ENCODE measurements at regions not wholly inside any gene's neighbourhood (a gene's known extent, or its start where the extent isn't known, plus 50 kb on each side); places are given as distances from the start of the nearest gene placed in this dataset.

DNA sequence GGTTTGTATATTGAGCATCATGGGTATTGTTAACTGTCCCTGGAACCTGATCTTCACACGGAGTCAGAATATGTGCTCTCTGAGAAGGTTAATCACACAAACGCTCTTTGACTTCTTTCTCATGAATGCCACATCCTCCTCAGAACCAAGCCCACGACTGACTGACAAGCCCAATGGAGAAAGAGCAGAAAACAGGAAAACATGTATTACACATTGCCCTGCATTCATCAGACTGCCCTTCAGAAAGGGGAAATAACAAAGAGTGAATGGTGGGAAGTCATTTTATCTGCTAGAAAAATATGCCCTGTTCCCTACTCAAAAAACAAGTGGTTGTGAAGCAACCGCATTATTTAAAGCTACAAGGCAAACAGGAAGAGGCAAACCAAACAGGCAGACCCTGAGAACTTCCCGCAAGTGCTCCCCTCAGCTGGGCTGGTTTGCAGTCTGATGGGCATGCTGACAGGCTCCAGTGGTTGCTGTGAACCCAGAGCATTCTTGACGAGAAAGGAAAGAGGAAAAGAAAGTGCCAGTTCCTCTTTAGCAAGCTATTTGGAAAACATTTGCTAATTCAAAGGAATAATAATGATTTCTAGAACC, 172.9 kb upstream of the SETBP1 start:
- ATAC-seq (ENCODE audit: low FRiP score) (peak; percentile 14), DNase-seq (ENCODE audit: low spot score) (no peak)
- TF ChIP-seq, protein P1, sequence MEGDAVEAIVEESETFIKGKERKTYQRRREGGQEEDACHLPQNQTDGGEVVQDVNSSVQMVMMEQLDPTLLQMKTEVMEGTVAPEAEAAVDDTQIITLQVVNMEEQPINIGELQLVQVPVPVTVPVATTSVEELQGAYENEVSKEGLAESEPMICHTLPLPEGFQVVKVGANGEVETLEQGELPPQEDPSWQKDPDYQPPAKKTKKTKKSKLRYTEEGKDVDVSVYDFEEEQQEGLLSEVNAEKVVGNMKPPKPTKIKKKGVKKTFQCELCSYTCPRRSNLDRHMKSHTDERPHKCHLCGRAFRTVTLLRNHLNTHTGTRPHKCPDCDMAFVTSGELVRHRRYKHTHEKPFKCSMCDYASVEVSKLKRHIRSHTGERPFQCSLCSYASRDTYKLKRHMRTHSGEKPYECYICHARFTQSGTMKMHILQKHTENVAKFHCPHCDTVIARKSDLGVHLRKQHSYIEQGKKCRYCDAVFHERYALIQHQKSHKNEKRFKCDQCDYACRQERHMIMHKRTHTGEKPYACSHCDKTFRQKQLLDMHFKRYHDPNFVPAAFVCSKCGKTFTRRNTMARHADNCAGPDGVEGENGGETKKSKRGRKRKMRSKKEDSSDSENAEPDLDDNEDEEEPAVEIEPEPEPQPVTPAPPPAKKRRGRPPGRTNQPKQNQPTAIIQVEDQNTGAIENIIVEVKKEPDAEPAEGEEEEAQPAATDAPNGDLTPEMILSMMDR (IDR thresholded peaks at IDR 0.05): no peak

DNA sequence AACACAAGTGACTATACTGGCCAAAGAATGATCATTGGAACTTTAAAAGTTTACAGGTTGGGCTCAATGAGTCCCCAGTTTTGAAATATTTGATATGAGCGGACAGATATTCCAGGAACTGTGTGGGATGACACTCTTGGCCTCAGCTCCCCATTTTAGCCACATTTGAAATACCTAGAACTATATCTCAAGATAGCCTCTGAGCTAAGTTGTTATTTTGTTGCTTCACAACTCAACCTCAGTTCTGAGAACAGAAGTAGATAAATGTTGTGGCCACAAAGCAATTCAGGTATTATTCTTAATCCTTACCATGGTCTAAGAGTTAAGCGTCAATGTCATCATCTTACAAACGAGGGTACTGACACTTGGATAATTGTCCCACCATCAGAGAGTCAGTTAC, 172.2 kb upstream of the SETBP1 start:
- DNase-seq (ENCODE audit: low spot score): no peak
- no peak for ATAC-seq (ENCODE audit: low FRiP score)
- TF ChIP-seq, protein P1 (IDR thresholded peaks at IDR 0.05): no peak

DNA sequence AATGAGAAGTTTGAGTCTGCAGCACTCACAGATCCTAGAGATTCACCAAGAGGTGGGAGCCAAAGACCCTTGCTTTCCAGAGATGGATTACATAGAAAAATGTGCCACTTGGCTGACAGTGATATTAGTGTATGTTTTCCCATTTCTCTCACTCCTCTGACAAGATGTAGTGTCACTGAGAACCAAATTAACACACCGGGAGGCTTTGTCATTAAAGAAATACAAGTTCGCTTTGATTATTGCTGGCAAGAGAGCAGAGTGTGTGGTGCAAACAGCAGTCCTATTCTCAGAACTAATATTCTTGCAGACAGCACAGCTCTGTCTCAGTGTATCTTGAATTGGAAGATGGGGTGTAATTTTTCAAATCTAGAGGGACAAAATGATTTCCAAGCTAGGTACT, 171.6 kb upstream of the SETBP1 start:
- TF ChIP-seq, protein P1 (IDR thresholded peaks at IDR 0.05): no peak
- DNase-seq (ENCODE audit: low spot score): no peak
- no peak for ATAC-seq (ENCODE audit: low FRiP score)

DNA sequence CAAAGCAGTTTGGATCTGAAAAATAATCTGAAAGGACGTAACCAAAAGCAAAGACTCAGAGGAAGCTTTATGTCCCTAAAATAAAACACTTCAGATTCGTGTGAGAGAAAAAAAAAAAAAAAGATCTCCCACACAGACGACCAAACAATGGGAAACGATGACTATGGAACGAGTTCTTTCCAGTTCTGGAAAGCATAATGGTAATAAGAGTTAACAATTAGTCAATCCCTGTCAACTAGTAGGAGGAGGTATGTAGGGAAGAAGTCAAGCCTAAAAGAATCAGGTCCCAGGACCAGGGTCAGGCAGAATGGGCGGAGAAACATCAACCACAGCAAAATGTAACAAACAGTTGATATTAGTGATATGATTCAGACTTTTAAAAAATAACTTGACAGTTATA, 170.3 kb upstream of the SETBP1 start:
- TF ChIP-seq, protein P1 (IDR thresholded peaks at IDR 0.05): no peak
- no peak for DNase-seq (ENCODE audit: low spot score)
- ATAC-seq (ENCODE audit: low FRiP score): no peak

DNA sequence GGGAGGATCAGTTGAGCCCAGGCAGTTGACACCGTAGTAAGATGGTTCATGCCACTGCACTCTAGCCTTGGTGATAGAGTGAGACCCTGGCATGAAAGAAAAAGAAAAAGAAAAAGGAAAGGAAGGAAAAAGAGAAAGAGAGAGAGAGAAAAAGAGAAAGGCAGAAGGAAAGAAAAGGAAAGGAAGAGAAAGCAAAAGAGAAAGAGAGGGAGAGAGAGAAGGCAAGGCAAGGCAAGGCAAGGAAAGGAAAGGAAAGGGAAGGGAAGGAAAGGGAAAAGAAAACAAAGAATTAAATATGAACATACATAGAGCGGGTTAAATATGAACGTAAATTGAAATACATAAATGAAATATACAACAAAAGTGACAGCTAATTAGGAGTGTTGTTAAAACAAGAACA, 167.5 kb upstream of the SETBP1 start:
- DNase-seq (ENCODE audit: low spot score): no peak
- no peak for ATAC-seq (ENCODE audit: low FRiP score)
- TF ChIP-seq, protein P1 (IDR thresholded peaks at IDR 0.05): no peak

DNA sequence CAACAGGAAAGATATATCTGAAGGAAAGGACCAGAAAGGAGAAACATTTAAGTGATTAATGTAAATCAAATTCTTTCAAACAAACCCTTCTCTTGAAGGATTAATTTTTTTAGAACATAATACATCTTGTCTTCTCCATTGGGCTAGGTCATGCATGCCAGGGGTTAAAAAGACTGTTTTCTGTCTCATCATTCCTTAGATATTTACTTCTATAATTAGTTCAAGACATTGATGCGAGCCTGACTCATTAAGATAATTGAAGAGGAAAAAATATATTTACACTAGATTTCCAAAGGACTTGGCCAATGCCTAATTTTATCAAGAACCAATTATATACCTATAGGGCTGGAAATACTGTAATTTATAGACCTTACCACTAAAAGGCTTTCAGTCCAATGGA, 166.6 kb upstream of the SETBP1 start:
- ATAC-seq (ENCODE audit: low FRiP score) (no peak), DNase-seq (ENCODE audit: low spot score) (no peak)
- TF ChIP-seq, protein P1 (IDR thresholded peaks at IDR 0.05): no peak

DNA sequence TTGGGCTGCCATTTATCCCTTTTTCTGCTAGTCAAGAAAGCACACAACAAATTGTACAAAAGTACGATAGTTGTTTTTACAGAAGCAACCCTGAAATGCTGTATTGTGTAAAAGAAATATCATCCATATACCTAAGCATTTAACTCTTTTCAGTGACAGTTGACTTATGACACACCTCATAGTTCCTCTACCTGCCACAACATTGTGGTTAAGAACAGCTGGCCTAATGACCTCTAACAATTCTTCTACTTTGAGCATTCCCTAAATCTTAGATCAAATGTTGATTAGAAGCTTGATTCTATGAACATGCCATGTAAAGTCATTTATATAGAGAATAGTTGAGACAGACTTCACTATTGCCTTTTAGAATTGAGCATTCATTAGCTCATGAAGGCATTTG, 165.9 kb upstream of the SETBP1 start:
- ATAC-seq (ENCODE audit: low FRiP score) (no peak), DNase-seq (ENCODE audit: low spot score) (no peak)
- TF ChIP-seq, protein P1 (IDR thresholded peaks at IDR 0.05): no peak

All from omental fat pad (tissue), 3 donors.